ENCODE measurements at regions not wholly inside any gene's neighbourhood (a gene's known extent, or its start where the extent isn't known, plus 50 kb on each side); places are given as distances from the start of the nearest gene placed in this dataset.

- no peak for DNase-seq
Observed at GRCh38 chr20:24819331-24819965, 129.6 kb upstream of the CST7 start.

GRCh38 chr20:24820345-24820744 lies 128.7 kb upstream of the CST7 start:
- no peak for DNase-seq

- no peak for DNase-seq
Observed at GRCh38 chr20:24821391-24821790, 127.7 kb upstream of the CST7 start.

GRCh38 chr20:24823176-24823784 lies 125.8 kb upstream of the CST7 start:
- no peak for DNase-seq

GRCh38 chr20:24823989-24824693 lies 124.9 kb upstream of the CST7 start:
- no peak for DNase-seq

GRCh38 chr20:24825591-24825990 lies 123.5 kb upstream of the CST7 start:
- DNase-seq: no peak

GRCh38 chr20:24827603-24828295 lies 121.3 kb upstream of the CST7 start:
- no peak for DNase-seq

GRCh38 chr20:24828992-24829648 lies 119.9 kb upstream of the CST7 start:
- no peak for DNase-seq

- DNase-seq: no peak
Observed at GRCh38 chr20:24829649-24830370, 119.3 kb upstream of the CST7 start.

GRCh38 chr20:24830649-24831048 lies 118.4 kb upstream of the CST7 start:
- no peak for DNase-seq

GRCh38 chr20:24831232-24831631 lies 117.8 kb upstream of the CST7 start:
- no peak for DNase-seq

GRCh38 chr20:24832518-24832917 lies 116.6 kb upstream of the CST7 start:
- no peak for DNase-seq

- no peak for DNase-seq
Observed at GRCh38 chr20:24833592-24833991, 115.5 kb upstream of the CST7 start.

- DNase-seq: no peak
Observed at GRCh38 chr20:24834310-24834709, 114.8 kb upstream of the CST7 start.

- no peak for DNase-seq
Observed at GRCh38 chr20:24835195-24835594, 113.9 kb upstream of the CST7 start.

- no peak for DNase-seq
Observed at GRCh38 chr20:24836041-24836533, 113.0 kb upstream of the CST7 start.

GRCh38 chr20:24836661-24837299 lies 112.3 kb upstream of the CST7 start:
- no peak for DNase-seq

- DNase-seq: no peak
Observed at GRCh38 chr20:24837781-24838450, 111.2 kb upstream of the CST7 start.

GRCh38 chr20:24838546-24839535 lies 110.2 kb upstream of the CST7 start:
- no peak for DNase-seq

Data from NCI-H510A (cell line).